SU-DHL-6 (cell line): ENCODE measurements at regions not wholly inside any gene's neighbourhood (a gene's known extent, or its start where the extent isn't known, plus 50 kb on each side); places are given as distances from the start of the nearest gene placed in this dataset.

Experiments
- H2AFZ ChIP-seq: fragments of 200-600 bp; sonication (generic); 2 replicates; pipeline ENCODE4 v1.6.1; 2014; ENCODE audit warnings: low read depth, mild to moderate bottlenecking, moderate library complexity, mixed read lengths, antibody characterized with exemption, low read length; ENCODE audit not compliant: severe bottlenecking
- H3F3A ChIP-seq: fragments of 200-600 bp; shearing (Covaris generic); 2 replicates; pipeline ENCODE4 v1.6.0; 2016; ENCODE audit warnings: antibody characterized with exemption, mild to moderate bottlenecking; ENCODE audit not compliant: insufficient read depth
- H3K27ac ChIP-seq: fragments of 200-600 bp; sonication (generic); 2 replicates; pipeline ENCODE4 v1.5.1; 2016; ENCODE audit warnings: low read depth, mild to moderate bottlenecking, low read length, moderate library complexity, mixed read lengths
- H3K27me3 ChIP-seq: fragments of 200-600 bp; sonication (generic), shearing (Covaris generic); 2 replicates; pipeline ENCODE4 v1.6.0; 2014; ENCODE audit warnings: mild to moderate bottlenecking, low read length
- H3K36me3 ChIP-seq: fragments of 200-600 bp; sonication (generic); 2 replicates; pipeline ENCODE4 v1.6.1; 2014; ENCODE audit warnings: mild to moderate bottlenecking, low read length, mixed read lengths
- H3K4me2 ChIP-seq: fragments of 300-600, 200-600 bp; shearing (Covaris generic), sonication (generic); 2 replicates; pipeline ENCODE4 v1.6.0; 2014; ENCODE audit warnings: low read length, low read depth, mild to moderate bottlenecking; ENCODE audit not compliant: poor library complexity, severe bottlenecking
- H3K4me3 ChIP-seq: fragments of 200-600 bp; sonication (generic); 2 replicates; pipeline ENCODE4 v1.5.1; 2014; ENCODE audit warnings: antibody characterized with exemption, low read length, mild to moderate bottlenecking, mixed read lengths; ENCODE audit not compliant: insufficient read depth, poor library complexity, severe bottlenecking
- H3K79me2 ChIP-seq: fragments of 200-600 bp; sonication (generic); 2 replicates; pipeline ENCODE4 v1.6.1; 2014; ENCODE audit warnings: mild to moderate bottlenecking, low read length, moderate library complexity; ENCODE audit not compliant: insufficient read depth
- H3K9ac ChIP-seq: fragments of 200-600 bp; sonication (generic); 2 replicates; pipeline ENCODE4 v1.7.0; 2014; ENCODE audit warnings: mild to moderate bottlenecking, low read length
- H3K9me2 ChIP-seq: fragments of 200-600 bp; sonication (generic); replicated peaks from 2 replicates; pipeline ENCODE4 v1.6.1; 2014; ENCODE audit warnings: low read length; ENCODE audit not compliant: insufficient read depth
- H3K9me3 ChIP-seq: fragments of 200-600 bp; sonication (generic); 2 replicates; pipeline ENCODE4 v1.6.1; 2014; ENCODE audit warnings: low read length, mixed read lengths; ENCODE audit not compliant: insufficient read depth
- H4K20me1 ChIP-seq: fragments of 200-600 bp; sonication (generic); 2 replicates; pipeline ENCODE4 v1.6.1; 2014; ENCODE audit warnings: low read depth, mild to moderate bottlenecking, antibody characterized with exemption, low read length, moderate library complexity, mixed read lengths
- CTCF ChIP-seq: fragments of 200-600 bp; sonication (generic); IDR thresholded peaks from one replicate; pipeline ENCODE4 v1.5.1; 2017; ENCODE audit warnings: antibody characterized with exemption, mild to moderate bottlenecking, low read length, moderate library complexity; ENCODE audit not compliant: insufficient read depth, poor library complexity, severe bottlenecking
- EZH2phosphoT487 ChIP-seq: fragments of 200-600 bp; sonication (generic), shearing (Covaris generic); conservative IDR thresholded peaks from 2 replicates; pipeline ENCODE4 v1.6.1; 2018; ENCODE audit warnings: mild to moderate bottlenecking, antibody characterized with exemption, low read length, moderate library complexity, mixed read lengths

- TF ChIP-seq EZH2phosphoT487 (no peak), CTCF (no peak)
- Histone ChIP-seq H3K27me3 (no peaks in the 10 kb centered on the region), H4K20me1 (no peaks in the 10 kb centered on the region), H2AFZ (no peak overlapping the region), H3K4me2 (no peak overlapping the region), H3K79me2 (no peaks in the 10 kb centered on the region), H3K9me2 (no peaks in the 10 kb centered on the region), H3F3A (no peaks in the 10 kb centered on the region), H3K9me3 (no peaks in the 10 kb centered on the region), H3K9ac (no peak overlapping the region), H3K4me3 (no peak overlapping the region), H3K36me3 (no peaks in the 10 kb centered on the region), H3K27ac (no peak overlapping the region)
Observed at GRCh38 chr16:73205153-73205886, 157.4 kb upstream of the ZFHX3 start.

GRCh38 chr16:73204359-73205152, 156.6 kb upstream of the ZFHX3 start:
- TF ChIP-seq CTCF (no peak), EZH2phosphoT487 (no peak)
- no peaks in the 10 kb centered on the region for H3K79me2 ChIP-seq
- H4K20me1 ChIP-seq = no peaks in the 10 kb centered on the region
- H3K9ac ChIP-seq = no peak overlapping the region
- no peaks in the 10 kb centered on the region for H3K36me3 ChIP-seq
- H3K4me3 ChIP-seq = no peak overlapping the region
- no peaks in the 10 kb centered on the region for H3K9me2 ChIP-seq
- no peak overlapping the region for H3K27ac ChIP-seq
- no peak overlapping the region for H2AFZ ChIP-seq
- H3K4me2 ChIP-seq = no peak overlapping the region
- no peaks in the 10 kb centered on the region for H3K9me3 ChIP-seq
- H3K27me3 ChIP-seq = no peaks in the 10 kb centered on the region
- no peaks in the 10 kb centered on the region for H3F3A ChIP-seq

- Histone ChIP-seq H2AFZ (no peak overlapping the region), H3F3A (no peaks in the 10 kb centered on the region), H4K20me1 (no peaks in the 10 kb centered on the region), H3K27ac (no peak overlapping the region), H3K9ac (no peak overlapping the region), H3K4me2 (no peak overlapping the region), H3K9me2 (no peaks in the 10 kb centered on the region), H3K9me3 (no peaks in the 10 kb centered on the region), H3K36me3 (no peaks in the 10 kb centered on the region), H3K27me3 (no peaks in the 10 kb centered on the region), H3K4me3 (no peak overlapping the region), H3K79me2 (no peaks in the 10 kb centered on the region)
- no peak for TF ChIP-seq EZH2phosphoT487
- TF ChIP-seq CTCF = no peak
Observed at GRCh38 chr16:73202161-73202729, 154.3 kb upstream of the ZFHX3 start.
